Hepatocyte (in vitro differentiated cells): ENCODE measurements at regions not wholly inside any gene's neighbourhood (a gene's known extent, or its start where the extent isn't known, plus 50 kb on each side); places are given as distances from the start of the nearest gene placed in this dataset.

Experiments used
- EZH2 ChIP-seq: fragments of 200-600 bp; sonication (generic); IDR thresholded peaks from 2 replicates; pipeline ENCODE4 v1.6.1; 2016; ENCODE audit warnings: antibody characterized with exemption, mild to moderate bottlenecking, borderline replicate concordance
- EZH2phosphoT487 ChIP-seq: fragments of 200-600 bp; sonication (generic); IDR thresholded peaks from one replicate; pipeline ENCODE4 v1.6.1; 2018; ENCODE audit warnings: antibody characterized with exemption, mild to moderate bottlenecking, low read depth, moderate library complexity; ENCODE audit not compliant: unreplicated experiment, severe bottlenecking
- TF ChIP-seq, protein P1 (sequence below): fragments of 200-600 bp; sonication (generic); IDR thresholded peaks from 2 replicates; pipeline ENCODE4 v1.5.1; 2016; ENCODE audit warnings: antibody characterized with exemption, mild to moderate bottlenecking; ENCODE audit not compliant: poor library complexity

DNA sequence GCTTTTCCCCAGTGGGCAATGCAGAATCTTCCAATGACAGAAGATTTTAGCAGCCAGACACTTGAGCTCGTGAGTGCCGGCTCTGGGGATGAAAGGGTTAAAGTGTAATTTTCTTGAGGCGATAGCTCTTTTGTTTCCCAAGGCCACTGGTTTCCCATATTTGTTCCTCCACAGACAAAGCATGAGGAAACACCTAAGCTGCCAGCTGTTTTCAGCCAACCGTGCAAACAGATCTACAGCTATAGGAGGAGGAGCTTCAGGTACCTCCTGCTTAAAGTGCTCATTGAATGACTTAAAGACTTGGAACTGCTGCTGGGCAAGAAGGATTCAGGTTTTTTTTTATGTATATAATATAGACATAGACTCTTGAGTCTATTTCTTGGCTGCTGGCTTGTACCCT lies 1311.5 kb downstream of the TMEM121 start:
- TF ChIP-seq, protein P1, sequence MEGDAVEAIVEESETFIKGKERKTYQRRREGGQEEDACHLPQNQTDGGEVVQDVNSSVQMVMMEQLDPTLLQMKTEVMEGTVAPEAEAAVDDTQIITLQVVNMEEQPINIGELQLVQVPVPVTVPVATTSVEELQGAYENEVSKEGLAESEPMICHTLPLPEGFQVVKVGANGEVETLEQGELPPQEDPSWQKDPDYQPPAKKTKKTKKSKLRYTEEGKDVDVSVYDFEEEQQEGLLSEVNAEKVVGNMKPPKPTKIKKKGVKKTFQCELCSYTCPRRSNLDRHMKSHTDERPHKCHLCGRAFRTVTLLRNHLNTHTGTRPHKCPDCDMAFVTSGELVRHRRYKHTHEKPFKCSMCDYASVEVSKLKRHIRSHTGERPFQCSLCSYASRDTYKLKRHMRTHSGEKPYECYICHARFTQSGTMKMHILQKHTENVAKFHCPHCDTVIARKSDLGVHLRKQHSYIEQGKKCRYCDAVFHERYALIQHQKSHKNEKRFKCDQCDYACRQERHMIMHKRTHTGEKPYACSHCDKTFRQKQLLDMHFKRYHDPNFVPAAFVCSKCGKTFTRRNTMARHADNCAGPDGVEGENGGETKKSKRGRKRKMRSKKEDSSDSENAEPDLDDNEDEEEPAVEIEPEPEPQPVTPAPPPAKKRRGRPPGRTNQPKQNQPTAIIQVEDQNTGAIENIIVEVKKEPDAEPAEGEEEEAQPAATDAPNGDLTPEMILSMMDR: no peak
- TF ChIP-seq EZH2 (no peak), EZH2phosphoT487 (no peak)
